Pancreas (tissue), 10 donors: ENCODE measurements at regions not wholly inside any gene's neighbourhood (a gene's known extent, or its start where the extent isn't known, plus 50 kb on each side); places are given as distances from the start of the nearest gene placed in this dataset.
A peak's percentile ranks its signal among the peaks of the same experiment; 100 is the strongest.

ENCODE experiments used
- ATAC-seq, 4 donors: fragments of 200-7000 bp; cut with Tn5 transposase; one replicate each; pipeline versions ENCODE4 v1.8.0 to v1.9.1; 2020; ENCODE audit warnings: mild to moderate bottlenecking in 4 of 4, moderate library complexity in 4 of 4
- DNase-seq, 6 donors: peaks; one replicate each; pipeline ENCODE4 v3.0.0-alpha.2; 2020
- FAIRE-seq: peaks from 2 replicates; lab custom pipeline; 2012; peaks lifted over from hg19 to GRCh38; lab: Jason Lieb, UNC
- H3K27ac ChIP-seq, 4 donors: fragments of 200-600 bp; sonication (generic); 1 replicate in 3 of 4; 2 replicates in 1 of 4; pipeline versions ENCODE4 v1.5.0 to v1.8.0; 2020
- H3K27me3 ChIP-seq, 4 donors: fragments of 200-600 bp; one replicate each; pipeline ENCODE4 v1.8.0; 2021
- H3K36me3 ChIP-seq, 3 donors: fragments of 200-600 bp; sonication (generic) in 1 of 3; one replicate each; pipeline versions ENCODE4 v1.5.0 to v1.8.0; 2020 to 2021
- H3K4me1 ChIP-seq, 3 donors: fragments of 200-600 bp; one replicate each; pipeline ENCODE4 v1.8.0; 2021
- H3K4me3 ChIP-seq, 4 donors: fragments of 200-600 bp; sonication (generic) in 2 of 4; one replicate each; pipeline versions ENCODE4 v1.5.0 to v1.8.0; 2020 to 2021
- H3K9me3 ChIP-seq, 4 donors: fragments of 200-600 bp; one replicate each; pipeline ENCODE4 v1.8.0; 2021
- WGBS, 2 donors: extraction: QIAGEN DNeasy Blood & Tissue Kit; methylation state at CpG; one replicate each; pipeline ENCODE4 v1.1.7; 2013; 5-methylcytosine and 5-hydroxymethylcytosine counted together
- intact Hi-C, 3 donors: fragments of 100-400 bp; cut with DNase I; formaldehyde crosslinking; loops; one replicate each; pipeline versions ENCODE4 v1.11.1 to v1.14.2; 2022
- TF ChIP-seq, protein P1 (sequence below), 4 donors: fragments of 200-600 bp; sonication (generic) in 3 of 4; IDR thresholded peaks; one replicate each; pipeline versions ENCODE4 v1.5.0 to v1.8.0; 2021; ENCODE audit warnings: antibody characterized with exemption in 4 of 4
- donor health status: healthy with polysubstance abuse.
- donor health status: DM: no; HTN: no; CAD: no; lungs with moderate emphysema.
- donor health status: DM: no; HTN: no; CAD: no.
- donor health status: control.
- donor health status: control.
- donor health status: Bipolar disorder and iron deficiency.
- donor health status: DM: yes; HTN: yes; CAD: no.
- donor health status: DM: no; HTN: no; CAD: no.
- donor health status: DM: no; HTN: no; CAD: no.
- donor health status: DM: yes; HTN: yes; CAD: no.

DNA sequence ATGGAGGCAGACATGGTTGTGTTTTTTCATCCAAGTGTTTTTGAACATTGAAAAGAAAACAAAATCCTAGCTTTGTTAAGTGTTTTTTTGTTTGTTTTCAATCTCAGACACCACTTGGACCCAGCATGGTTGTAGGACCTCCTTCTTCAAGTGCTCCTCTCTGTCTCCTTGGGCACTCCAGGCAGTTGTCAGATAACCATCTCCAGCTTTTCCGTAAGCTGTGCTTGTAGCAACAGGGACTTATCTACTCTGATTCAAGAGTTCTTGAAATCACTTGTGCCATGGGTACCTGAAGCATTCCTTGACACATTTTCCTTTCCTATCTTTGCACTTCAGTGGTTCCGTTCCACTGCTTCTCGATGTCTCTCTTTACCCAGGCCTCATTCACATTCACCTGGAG is 334.9 kb upstream of the DDX53 start:
- no peak overlapping the region for H3K4me3 ChIP-seq
- TF ChIP-seq, protein P1, sequence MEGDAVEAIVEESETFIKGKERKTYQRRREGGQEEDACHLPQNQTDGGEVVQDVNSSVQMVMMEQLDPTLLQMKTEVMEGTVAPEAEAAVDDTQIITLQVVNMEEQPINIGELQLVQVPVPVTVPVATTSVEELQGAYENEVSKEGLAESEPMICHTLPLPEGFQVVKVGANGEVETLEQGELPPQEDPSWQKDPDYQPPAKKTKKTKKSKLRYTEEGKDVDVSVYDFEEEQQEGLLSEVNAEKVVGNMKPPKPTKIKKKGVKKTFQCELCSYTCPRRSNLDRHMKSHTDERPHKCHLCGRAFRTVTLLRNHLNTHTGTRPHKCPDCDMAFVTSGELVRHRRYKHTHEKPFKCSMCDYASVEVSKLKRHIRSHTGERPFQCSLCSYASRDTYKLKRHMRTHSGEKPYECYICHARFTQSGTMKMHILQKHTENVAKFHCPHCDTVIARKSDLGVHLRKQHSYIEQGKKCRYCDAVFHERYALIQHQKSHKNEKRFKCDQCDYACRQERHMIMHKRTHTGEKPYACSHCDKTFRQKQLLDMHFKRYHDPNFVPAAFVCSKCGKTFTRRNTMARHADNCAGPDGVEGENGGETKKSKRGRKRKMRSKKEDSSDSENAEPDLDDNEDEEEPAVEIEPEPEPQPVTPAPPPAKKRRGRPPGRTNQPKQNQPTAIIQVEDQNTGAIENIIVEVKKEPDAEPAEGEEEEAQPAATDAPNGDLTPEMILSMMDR (IDR thresholded peaks at IDR 0.05), result no peak
- 52 to 83% methylated on average over 3 of the region's 3 CpGs for WGBS, 2 donors
- no peaks in the 10 kb centered on the region for H3K27me3 ChIP-seq
- no peak overlapping the region for H3K27ac ChIP-seq
- H3K4me1 ChIP-seq, result no peaks in the 10 kb centered on the region
- no peaks in the 10 kb centered on the region for H3K9me3 ChIP-seq
- no peak for DNase-seq
- H3K36me3 ChIP-seq, result no peaks in the 10 kb centered on the region
- no peak for ATAC-seq
- intact Hi-C loops, result no loop called here
- FAIRE-seq, result no peak

DNA sequence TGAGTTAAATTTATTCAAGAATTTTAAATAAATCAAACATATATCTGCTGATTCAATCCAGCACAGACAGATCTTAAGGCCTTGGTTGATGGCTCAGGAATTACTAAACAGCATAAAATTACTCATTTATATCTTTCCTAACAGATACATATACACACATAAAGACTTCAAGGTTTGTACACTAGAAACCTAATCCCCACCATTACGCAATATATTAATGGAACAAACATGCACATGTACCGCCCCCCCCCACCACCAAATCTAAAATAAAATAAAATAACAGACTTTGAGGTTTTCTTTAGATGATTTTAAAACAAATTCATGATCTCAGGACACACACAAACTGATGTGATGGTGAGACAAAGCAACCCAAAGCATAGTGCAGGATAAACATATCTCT is 333.9 kb upstream of the DDX53 start:
- ATAC-seq, result no peak

GRCh38 chrX:22666441-22666840 is 333.3 kb upstream of the DDX53 start:
- ATAC-seq (no peak), DNase-seq (no peak), FAIRE-seq (no peak)
- no peaks in the 10 kb centered on the region for H3K9me3 ChIP-seq
- WGBS, 2 donors, result 9 to 10% methylated on average over 9 of the region's 9 CpGs
- no peak overlapping the region for H3K4me3 ChIP-seq
- H3K27ac ChIP-seq, result no peak overlapping the region
- intact Hi-C loops, result no loop called here
- no peaks in the 10 kb centered on the region for H3K36me3 ChIP-seq
- H3K27me3 ChIP-seq, result no peaks in the 10 kb centered on the region
- TF ChIP-seq, protein P1 (IDR thresholded peaks at IDR 0.05), result no peak
- no peaks in the 10 kb centered on the region for H3K4me1 ChIP-seq

More for the DNA sequence above, 333.9 kb upstream of the DDX53 start:
- FAIRE-seq (peak; percentile 79), DNase-seq (no peak)
- Histone ChIP-seq H3K27me3 (no peaks in the 10 kb centered on the region), H3K4me1 (no peaks in the 10 kb centered on the region), H3K4me3 (no peak overlapping the region), H3K36me3 (no peaks in the 10 kb centered on the region), H3K27ac (no peak overlapping the region), H3K9me3 (no peaks in the 10 kb centered on the region)
- TF ChIP-seq, protein P1 (IDR thresholded peaks at IDR 0.05), result no peak
- intact Hi-C loops, result no loop called here
- WGBS, 2 donors, result 70 to 84% methylated on average over 2 of the region's 2 CpGs

DNA sequence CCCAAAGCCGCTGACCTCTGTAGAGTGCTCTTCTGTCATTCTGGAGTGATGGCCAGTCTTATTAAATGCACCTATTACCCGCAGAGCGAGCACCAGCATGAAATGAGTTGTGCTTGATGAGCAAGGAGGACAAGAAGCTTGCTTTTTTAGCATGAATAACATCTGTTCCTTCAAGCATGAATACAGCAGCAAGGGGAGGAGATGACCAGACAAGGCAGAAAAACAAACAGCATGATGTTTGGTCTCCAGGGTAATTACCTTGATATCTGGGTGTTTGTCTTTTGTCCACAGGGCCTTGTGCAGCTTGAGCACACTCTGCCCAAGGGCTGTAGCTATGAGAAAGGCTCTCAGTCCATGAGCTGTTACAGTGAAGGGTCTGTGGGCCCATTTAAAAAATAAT is 324.8 kb upstream of the DDX53 start:
- 41 to 44% methylated on average over 3 of the region's 3 CpGs for WGBS, 2 donors
- ATAC-seq (peak in 2 of 4 donors; percentile 55 to 71), DNase-seq (no peak), FAIRE-seq (no peak)
- Histone ChIP-seq H3K4me3 (no peak overlapping the region), H3K27ac (no peak overlapping the region), H3K27me3 (peaks cover 0 to 4% (median 0%) of the 10 kb centered on the region in 4 donors), H3K4me1 (no peaks in the 10 kb centered on the region), H3K9me3 (no peaks in the 10 kb centered on the region), H3K36me3 (no peaks in the 10 kb centered on the region)
- intact Hi-C loops, result no loop called here
- TF ChIP-seq, protein P1 (IDR thresholded peaks at IDR 0.05), result no peak

DNA sequence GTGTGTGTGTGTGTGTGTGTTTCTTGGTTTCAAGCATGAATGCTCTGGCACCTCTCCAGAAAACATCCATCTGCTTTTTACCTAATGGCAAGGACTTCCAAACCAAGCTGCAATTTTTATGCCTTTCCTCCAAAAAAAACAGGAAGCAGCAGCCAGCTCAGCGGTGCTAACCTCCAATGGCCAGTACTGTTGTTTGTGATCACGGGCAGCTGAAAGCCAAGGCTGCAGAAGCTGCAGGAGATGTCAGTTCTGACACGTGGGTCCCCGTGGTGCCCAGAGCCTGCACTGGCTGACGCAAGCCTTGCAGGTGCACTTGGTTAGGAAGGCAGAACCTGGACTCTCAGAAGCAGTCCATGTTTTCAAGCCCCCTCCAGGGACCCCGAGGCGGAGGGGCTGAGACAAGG is 313.6 kb upstream of the DDX53 start:
- Histone ChIP-seq H3K27me3 (peaks cover 0 to 8% (median 0%) of the 10 kb centered on the region in 4 donors), H3K27ac (no peak overlapping the region), H3K36me3 (no peaks in the 10 kb centered on the region), H3K4me3 (no peak overlapping the region), H3K4me1 (no peaks in the 10 kb centered on the region), H3K9me3 (no peaks in the 10 kb centered on the region)
- FAIRE-seq (no peak), ATAC-seq (peak in 2 of 4 donors; percentile 58 to 72), DNase-seq (peak in 1 of 6 donors; percentile 43)
- 27 to 31% methylated on average over 7 of the region's 7 CpGs for WGBS, 2 donors
- TF ChIP-seq, protein P1 (IDR thresholded peaks at IDR 0.05), result no peak
- intact Hi-C loops, result no loop called here
